NOMO-1 (cell line): ENCODE measurements at regions not wholly inside any gene's neighbourhood (a gene's known extent, or its start where the extent isn't known, plus 50 kb on each side); places are given as distances from the start of the nearest gene placed in this dataset.

Experiments used
- DNase-seq, 2 experiments: peaks; one replicate each; lab custom pipeline; 2025; ENCODE audit not compliant: unreplicated experiment in 2 of 2; lab: John Stamatoyannopoulos, UW

- DNase-seq, result no peak
These were observed 54.9 kb upstream of the ENAH start for GRCh38 chr1:225707824-225708223.

- DNase-seq, result no peak
These were observed 56.2 kb upstream of the ENAH start for GRCh38 chr1:225709101-225709500.

DNA sequence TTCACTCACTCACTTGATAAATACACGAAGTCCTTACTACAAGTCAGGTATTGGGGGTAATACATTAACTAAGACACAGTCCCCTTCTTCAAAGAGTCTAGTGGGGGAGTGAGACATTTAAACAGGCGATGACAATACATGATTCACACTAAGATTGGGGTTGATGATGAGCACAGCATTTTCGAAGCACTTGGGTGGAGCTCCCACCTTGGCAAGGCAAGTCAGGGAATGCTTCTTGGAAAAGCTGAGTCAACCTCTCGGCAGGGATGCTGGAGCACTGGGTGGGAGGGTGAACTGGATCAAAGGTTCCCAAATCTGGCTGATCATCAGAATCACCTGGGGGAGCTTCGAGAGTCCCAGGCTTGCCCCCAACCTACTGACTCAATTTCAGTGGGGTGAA lies 57.9 kb upstream of the ENAH start:
- no peak for DNase-seq

GRCh38 chr1:225711236-225711937 lies 58.5 kb upstream of the ENAH start:
- DNase-seq, result no peak

- DNase-seq, result peak; percentile 95 to 97
These were observed 59.5 kb upstream of the ENAH start for GRCh38 chr1:225712391-225712790.

DNA sequence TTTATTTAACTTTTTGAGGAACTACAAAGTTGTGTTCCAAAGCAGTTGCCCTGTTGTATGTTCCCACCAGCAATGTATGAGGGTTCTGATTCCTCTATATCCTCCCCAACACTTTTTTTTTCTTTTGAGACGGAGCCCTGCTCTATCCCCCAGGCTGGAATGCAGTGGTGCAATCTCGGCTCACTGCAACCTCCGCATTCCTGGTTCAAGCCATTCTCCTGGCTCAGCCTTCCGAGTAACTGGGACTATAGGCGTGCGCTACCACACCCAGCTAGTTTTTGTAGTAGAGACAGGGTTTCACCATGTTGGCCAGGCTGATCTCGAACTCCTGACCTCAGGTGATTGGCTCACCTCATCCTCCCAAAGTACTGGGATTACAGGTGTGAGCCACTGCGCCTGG lies 60.4 kb upstream of the ENAH start:
- no peak for DNase-seq

DNA sequence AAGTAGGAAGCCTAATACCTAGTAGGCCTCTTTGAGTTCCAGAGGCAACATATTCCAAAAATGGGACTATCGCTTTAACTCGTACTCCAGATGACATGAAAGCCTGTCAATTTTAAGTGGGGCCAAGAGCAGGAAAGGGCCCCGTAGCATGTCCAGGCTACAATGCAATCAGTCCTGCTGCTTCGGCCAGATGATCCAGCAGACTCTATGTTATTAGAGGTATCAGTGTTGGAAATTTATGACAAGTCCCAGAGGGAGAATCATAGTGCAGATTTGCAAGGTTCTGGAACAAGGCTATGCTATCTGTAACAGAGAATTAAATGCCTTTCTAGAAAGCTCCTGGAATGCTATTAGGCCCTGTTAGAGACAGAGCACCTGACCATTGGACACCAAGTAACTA lies 56.7 kb upstream of the SRP9 start:
- DNase-seq, result no peak

GRCh38 chr1:225724251-225724650 lies 53.4 kb upstream of the SRP9 start:
- no peak for DNase-seq
